ENCODE measurements at regions not wholly inside any gene's neighbourhood (a gene's known extent, or its start where the extent isn't known, plus 50 kb on each side); places are given as distances from the start of the nearest gene placed in this dataset.

DNA sequence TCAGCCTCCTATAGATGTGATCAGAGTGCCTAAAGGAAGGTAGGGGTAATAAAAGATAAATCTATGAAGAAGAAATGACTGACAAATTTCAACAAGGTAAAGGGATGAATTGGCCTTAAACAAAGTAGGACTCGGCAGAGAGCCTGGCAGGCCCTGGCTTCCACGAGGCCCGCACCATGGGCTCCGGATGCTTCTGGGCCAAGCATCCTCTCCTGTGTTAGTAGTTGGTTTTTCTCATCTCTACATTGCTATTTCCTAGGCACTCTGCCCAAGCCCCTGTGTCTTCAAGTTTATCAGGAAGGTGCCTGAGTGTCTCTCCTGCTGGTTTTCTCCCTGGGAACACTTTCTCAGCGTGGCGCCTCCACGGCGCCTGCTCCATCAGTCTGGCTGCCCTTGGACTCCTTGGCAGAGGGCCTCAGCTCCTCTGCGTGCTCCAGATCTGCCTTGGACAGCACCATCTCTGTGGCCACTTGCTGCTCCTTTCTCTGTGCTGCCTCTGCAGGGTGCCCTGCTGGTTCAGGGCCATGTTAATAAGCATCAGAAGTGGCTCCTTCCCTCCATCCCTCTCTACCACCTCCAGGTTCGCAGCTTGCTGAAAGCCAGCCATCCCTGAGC is 413.3 kb upstream of the DPP6 start:
- TF ChIP-seq EGR1 (IDR thresholded peaks at IDR 0.05; ENCODE audit: low read depth in 2 of 2) (no peak), FOXA1 (IDR thresholded peaks at IDR 0.05) (no peak), RXRA (IDR thresholded peaks at IDR 0.05) (no peak), JUND (IDR thresholded peaks at IDR 0.05) (no peak), NR2F2 (IDR thresholded peaks at IDR 0.05) (no peak), HNF4G (IDR thresholded peaks at IDR 0.05) (no peak)
- TF ChIP-seq, protein P1, sequence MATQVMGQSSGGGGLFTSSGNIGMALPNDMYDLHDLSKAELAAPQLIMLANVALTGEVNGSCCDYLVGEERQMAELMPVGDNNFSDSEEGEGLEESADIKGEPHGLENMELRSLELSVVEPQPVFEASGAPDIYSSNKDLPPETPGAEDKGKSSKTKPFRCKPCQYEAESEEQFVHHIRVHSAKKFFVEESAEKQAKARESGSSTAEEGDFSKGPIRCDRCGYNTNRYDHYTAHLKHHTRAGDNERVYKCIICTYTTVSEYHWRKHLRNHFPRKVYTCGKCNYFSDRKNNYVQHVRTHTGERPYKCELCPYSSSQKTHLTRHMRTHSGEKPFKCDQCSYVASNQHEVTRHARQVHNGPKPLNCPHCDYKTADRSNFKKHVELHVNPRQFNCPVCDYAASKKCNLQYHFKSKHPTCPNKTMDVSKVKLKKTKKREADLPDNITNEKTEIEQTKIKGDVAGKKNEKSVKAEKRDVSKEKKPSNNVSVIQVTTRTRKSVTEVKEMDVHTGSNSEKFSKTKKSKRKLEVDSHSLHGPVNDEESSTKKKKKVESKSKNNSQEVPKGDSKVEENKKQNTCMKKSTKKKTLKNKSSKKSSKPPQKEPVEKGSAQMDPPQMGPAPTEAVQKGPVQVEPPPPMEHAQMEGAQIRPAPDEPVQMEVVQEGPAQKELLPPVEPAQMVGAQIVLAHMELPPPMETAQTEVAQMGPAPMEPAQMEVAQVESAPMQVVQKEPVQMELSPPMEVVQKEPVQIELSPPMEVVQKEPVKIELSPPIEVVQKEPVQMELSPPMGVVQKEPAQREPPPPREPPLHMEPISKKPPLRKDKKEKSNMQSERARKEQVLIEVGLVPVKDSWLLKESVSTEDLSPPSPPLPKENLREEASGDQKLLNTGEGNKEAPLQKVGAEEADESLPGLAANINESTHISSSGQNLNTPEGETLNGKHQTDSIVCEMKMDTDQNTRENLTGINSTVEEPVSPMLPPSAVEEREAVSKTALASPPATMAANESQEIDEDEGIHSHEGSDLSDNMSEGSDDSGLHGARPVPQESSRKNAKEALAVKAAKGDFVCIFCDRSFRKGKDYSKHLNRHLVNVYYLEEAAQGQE (IDR thresholded peaks at IDR 0.05), result no peak
- TF ChIP-seq, protein P2, sequence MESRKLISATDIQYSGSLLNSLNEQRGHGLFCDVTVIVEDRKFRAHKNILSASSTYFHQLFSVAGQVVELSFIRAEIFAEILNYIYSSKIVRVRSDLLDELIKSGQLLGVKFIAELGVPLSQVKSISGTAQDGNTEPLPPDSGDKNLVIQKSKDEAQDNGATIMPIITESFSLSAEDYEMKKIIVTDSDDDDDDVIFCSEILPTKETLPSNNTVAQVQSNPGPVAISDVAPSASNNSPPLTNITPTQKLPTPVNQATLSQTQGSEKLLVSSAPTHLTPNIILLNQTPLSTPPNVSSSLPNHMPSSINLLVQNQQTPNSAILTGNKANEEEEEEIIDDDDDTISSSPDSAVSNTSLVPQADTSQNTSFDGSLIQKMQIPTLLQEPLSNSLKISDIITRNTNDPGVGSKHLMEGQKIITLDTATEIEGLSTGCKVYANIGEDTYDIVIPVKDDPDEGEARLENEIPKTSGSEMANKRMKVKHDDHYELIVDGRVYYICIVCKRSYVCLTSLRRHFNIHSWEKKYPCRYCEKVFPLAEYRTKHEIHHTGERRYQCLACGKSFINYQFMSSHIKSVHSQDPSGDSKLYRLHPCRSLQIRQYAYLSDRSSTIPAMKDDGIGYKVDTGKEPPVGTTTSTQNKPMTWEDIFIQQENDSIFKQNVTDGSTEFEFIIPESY (IDR thresholded peaks at IDR 0.05), result no peak
- Histone ChIP-seq H3K27ac (ENCODE audit: low read depth in 1 of 2, low read length in 2 of 2) (no peak overlapping the region), H3K4me3 (ENCODE audit: low read depth in 1 of 3, low read length in 3 of 3) (no peak overlapping the region), H3K4me1 (ENCODE audit: control insufficient read depth in 4 of 4, insufficient read depth in 4 of 4, low read length in 3 of 4) (no peaks in the 10 kb centered on the region), H3K9me3 (ENCODE audit: control insufficient read depth in 4 of 4, low read length in 3 of 4) (peaks cover 1 to 9% (median 4%) of the 10 kb centered on the region in 4 donors), H3K9ac (ENCODE audit: low read depth in 1 of 2, low read length in 2 of 2) (no peak overlapping the region), H3K27me3 (ENCODE audit: control insufficient read depth in 4 of 4, insufficient read depth in 4 of 4, low read length in 3 of 4) (no peaks in the 10 kb centered on the region), H3K36me3 (ENCODE audit: control insufficient read depth in 4 of 4, insufficient read depth in 3 of 4, low read depth in 1 of 4, low read length in 3 of 4) (no peaks in the 10 kb centered on the region)
- no peak for DNase-seq (ENCODE audit: low spot score)
- WGBS, result 78% methylated on average over 10 of the region's 10 CpGs

DNA sequence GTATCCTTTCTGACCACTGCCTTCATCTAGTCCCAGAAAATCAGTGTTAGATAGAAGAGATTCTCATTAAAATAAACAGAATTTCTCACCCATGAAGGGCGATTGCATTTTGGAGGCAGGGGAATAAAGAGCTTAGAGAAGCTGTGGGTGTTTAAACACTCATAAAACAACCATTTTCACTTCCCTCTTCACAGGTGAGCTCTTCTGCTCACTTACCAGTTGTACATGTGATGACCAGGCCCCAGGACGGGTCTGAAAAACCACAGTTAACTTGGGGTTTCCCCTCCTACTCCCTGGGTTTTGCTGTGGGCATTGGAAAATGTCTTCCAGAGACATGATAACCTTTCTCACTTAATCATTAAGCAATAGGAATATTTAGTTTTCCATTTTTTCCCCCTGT is 411.6 kb upstream of the DPP6 start:
- no peak overlapping the region for H3K9ac ChIP-seq (ENCODE audit: low read depth in 1 of 2, low read length in 2 of 2)
- H3K27ac ChIP-seq (ENCODE audit: low read depth in 1 of 2, low read length in 2 of 2), result no peak overlapping the region
- H3K4me1 ChIP-seq (ENCODE audit: control insufficient read depth in 4 of 4, insufficient read depth in 4 of 4, low read length in 3 of 4), result no peaks in the 10 kb centered on the region
- 60% methylated on average over 2 of the region's 2 CpGs for WGBS
- H3K9me3 ChIP-seq (ENCODE audit: control insufficient read depth in 4 of 4, low read length in 3 of 4), result peaks cover 1 to 16% (median 4%) of the 10 kb centered on the region in 4 donors
- no peak for DNase-seq (ENCODE audit: low spot score)
- no peak overlapping the region for H3K4me3 ChIP-seq (ENCODE audit: low read depth in 1 of 3, low read length in 3 of 3)
- no peaks in the 10 kb centered on the region for H3K36me3 ChIP-seq (ENCODE audit: control insufficient read depth in 4 of 4, insufficient read depth in 3 of 4, low read depth in 1 of 4, low read length in 3 of 4)
- TF ChIP-seq FOXA2 (IDR thresholded peaks at IDR 0.05), result no peak
- no peak for TF ChIP-seq GABPA (IDR thresholded peaks at IDR 0.05 in 1 of 2, conservative IDR thresholded peaks at IDR 0.05 in 1 of 2)
- TF ChIP-seq HNF4G (IDR thresholded peaks at IDR 0.05), result no peak
- TF ChIP-seq, protein P3, sequence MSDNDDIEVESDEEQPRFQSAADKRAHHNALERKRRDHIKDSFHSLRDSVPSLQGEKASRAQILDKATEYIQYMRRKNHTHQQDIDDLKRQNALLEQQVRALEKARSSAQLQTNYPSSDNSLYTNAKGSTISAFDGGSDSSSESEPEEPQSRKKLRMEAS (IDR thresholded peaks at IDR 0.05), result no peak
- TF ChIP-seq RAD21 (IDR thresholded peaks at IDR 0.05), result no peak
- no peak for TF ChIP-seq SP1 (IDR thresholded peaks at IDR 0.05)
- TF ChIP-seq HNF4A (conservative IDR thresholded peaks at IDR 0.05), result no peak
- TF ChIP-seq, protein P4, sequence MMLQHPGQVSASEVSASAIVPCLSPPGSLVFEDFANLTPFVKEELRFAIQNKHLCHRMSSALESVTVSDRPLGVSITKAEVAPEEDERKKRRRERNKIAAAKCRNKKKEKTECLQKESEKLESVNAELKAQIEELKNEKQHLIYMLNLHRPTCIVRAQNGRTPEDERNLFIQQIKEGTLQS (IDR thresholded peaks at IDR 0.05), result no peak
- TF ChIP-seq, protein P2 (IDR thresholded peaks at IDR 0.05), result no peak
- TF ChIP-seq TAF1 (conservative IDR thresholded peaks at IDR 0.05), result no peak
- no peak for TF ChIP-seq JUND (IDR thresholded peaks at IDR 0.05)
- no peaks in the 10 kb centered on the region for H3K27me3 ChIP-seq (ENCODE audit: control insufficient read depth in 4 of 4, insufficient read depth in 4 of 4, low read length in 3 of 4)

All from liver (tissue), 7 donors.